Endodermal cell (in vitro differentiated cells): ENCODE measurements at regions not wholly inside any gene's neighbourhood (a gene's known extent, or its start where the extent isn't known, plus 50 kb on each side); places are given as distances from the start of the nearest gene placed in this dataset.

Experiments
- DNase-seq: peaks from one replicate; pipeline ENCODE4 v3.0.0-alpha.2; 2017
- H3K27ac ChIP-seq: 2 replicates; pipeline ENCODE4 v1.5.1; 2013; ENCODE audit warnings: mild to moderate bottlenecking, low read depth, low read length, moderate library complexity
- H3K27me3 ChIP-seq: 2 replicates; pipeline ENCODE4 v1.6.1; 2013; ENCODE audit warnings: mild to moderate bottlenecking, low read length, moderate library complexity; ENCODE audit not compliant: insufficient read depth, control insufficient read depth, poor library complexity, severe bottlenecking
- H3K36me3 ChIP-seq: 2 replicates; pipeline ENCODE4 v1.7.0; 2013; ENCODE audit warnings: mild to moderate bottlenecking, low read length, moderate library complexity; ENCODE audit not compliant: control insufficient read depth, insufficient read depth
- H3K4me1 ChIP-seq: one replicate; pipeline ENCODE4 v1.7.0; 2013; ENCODE audit warnings: low read length; ENCODE audit not compliant: control insufficient read depth, insufficient read depth
- H3K4me3 ChIP-seq: 2 replicates; pipeline ENCODE4 v1.5.1; 2013; ENCODE audit warnings: mild to moderate bottlenecking, low read length, moderate library complexity
- H3K9ac ChIP-seq: 2 replicates; pipeline ENCODE4 v1.6.1; 2013; ENCODE audit warnings: mild to moderate bottlenecking, low read length, moderate library complexity; ENCODE audit not compliant: poor library complexity, severe bottlenecking; ENCODE audit errors: extremely low read depth
- H3K9me3 ChIP-seq: 2 replicates; pipeline ENCODE4 v1.6.1; 2013; ENCODE audit warnings: mild to moderate bottlenecking, low read length, moderate library complexity; ENCODE audit not compliant: control insufficient read depth
- H3K27ac Mint-ChIP-seq: 2 replicates; pipeline ENCODE4 v1.8.0; 2020; ENCODE audit warnings: mixed read lengths
- H3K27me3 Mint-ChIP-seq: 2 replicates; pipeline ENCODE4 v1.8.0; 2021; ENCODE audit warnings: mild to moderate bottlenecking, mixed read lengths; ENCODE audit not compliant: insufficient read depth
- H3K36me3 Mint-ChIP-seq: 2 replicates; pipeline ENCODE4 v1.8.0; 2020; ENCODE audit warnings: low read depth, mixed read lengths
- H3K4me1 Mint-ChIP-seq: 2 replicates; pipeline ENCODE4 v1.8.0; 2020; ENCODE audit warnings: mixed read lengths
- H3K4me3 Mint-ChIP-seq: 2 replicates; pipeline ENCODE4 v1.8.0; 2020; ENCODE audit warnings: mild to moderate bottlenecking, moderate library complexity, mixed read lengths
- H3K9me3 Mint-ChIP-seq: 2 replicates; pipeline ENCODE4 v1.8.0; 2020; ENCODE audit warnings: mild to moderate bottlenecking, mixed read lengths
- WGBS, 2 experiments: methylation state at CpG; one replicate each; pipeline versions ENCODE4 v1.1.5 to v1.1.7; 2013; ENCODE audit warnings: missing lambda C conversion rate in 2 of 2, mixed read lengths in 1 of 2; ENCODE audit not compliant: insufficient coverage in 1 of 2, insufficient read length in 1 of 2; 5-methylcytosine and 5-hydroxymethylcytosine counted together
- TF ChIP-seq, protein P1 (sequence below): fragments of 200-600 bp; sonication (generic); conservative IDR thresholded peaks from 2 replicates; pipeline ENCODE4 v1.5.0; 2021; ENCODE audit warnings: antibody characterized with exemption, mild to moderate bottlenecking

DNA sequence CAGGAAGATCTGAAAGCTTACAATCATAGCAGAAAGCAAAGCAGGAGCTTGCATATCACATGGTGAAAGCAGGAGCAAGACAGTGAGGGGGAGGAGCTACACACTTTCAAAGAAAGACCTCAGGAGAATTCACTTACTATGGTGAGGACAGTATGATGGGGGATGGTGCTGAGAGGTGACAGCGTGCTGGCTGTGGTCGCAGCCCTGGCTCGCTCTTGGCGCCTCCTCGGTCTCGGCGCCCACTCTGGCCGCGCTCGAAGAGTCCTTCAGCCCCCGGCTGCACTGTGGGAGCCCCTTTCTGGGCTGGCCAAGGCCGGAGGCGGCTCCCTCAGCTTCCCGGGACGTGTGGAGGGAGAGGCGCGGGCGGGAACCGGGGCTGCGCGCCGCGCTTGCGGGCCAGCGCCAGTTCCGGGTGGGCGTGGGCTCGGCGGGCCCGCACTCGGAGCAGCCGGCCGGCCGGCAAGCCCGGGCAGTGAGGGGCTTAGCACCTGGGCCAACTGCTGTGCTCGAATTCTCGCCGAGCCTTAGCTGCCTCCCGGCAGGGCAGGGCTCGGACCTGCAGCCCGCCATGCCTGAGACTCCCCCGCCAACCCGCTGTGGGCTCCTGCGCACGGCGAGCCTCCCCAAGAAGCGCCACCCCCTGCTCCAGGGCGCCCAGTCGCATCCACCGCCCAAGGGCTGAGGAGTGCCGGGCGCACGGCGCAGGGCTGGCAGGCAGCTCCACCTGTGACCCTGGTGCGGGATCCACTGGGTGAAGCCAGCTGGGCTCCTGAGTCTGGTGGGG lies 131.9 kb upstream of the SPATS2L start:
- Mint-ChIP-seq H3K4me1 (no peaks in the 10 kb centered on the region), H3K4me3 (no peak overlapping the region), H3K9me3 (peaks cover 13% of the 10 kb centered on the region), H3K27me3 (no peaks in the 10 kb centered on the region), H3K27ac (no peak overlapping the region), H3K36me3 (no peaks in the 10 kb centered on the region)
- H3K36me3 ChIP-seq: no peaks in the 10 kb centered on the region
- WGBS, 2 experiments: 97 to 98% methylated on average over 13 to 55 of the region's 55 CpGs
- H3K27ac ChIP-seq: no peak overlapping the region
- peaks cover 9% of the 10 kb centered on the region for H3K9me3 ChIP-seq
- no peak overlapping the region for H3K4me3 ChIP-seq
- no peak for DNase-seq
- H3K9ac ChIP-seq: no peak overlapping the region
- TF ChIP-seq, protein P1, sequence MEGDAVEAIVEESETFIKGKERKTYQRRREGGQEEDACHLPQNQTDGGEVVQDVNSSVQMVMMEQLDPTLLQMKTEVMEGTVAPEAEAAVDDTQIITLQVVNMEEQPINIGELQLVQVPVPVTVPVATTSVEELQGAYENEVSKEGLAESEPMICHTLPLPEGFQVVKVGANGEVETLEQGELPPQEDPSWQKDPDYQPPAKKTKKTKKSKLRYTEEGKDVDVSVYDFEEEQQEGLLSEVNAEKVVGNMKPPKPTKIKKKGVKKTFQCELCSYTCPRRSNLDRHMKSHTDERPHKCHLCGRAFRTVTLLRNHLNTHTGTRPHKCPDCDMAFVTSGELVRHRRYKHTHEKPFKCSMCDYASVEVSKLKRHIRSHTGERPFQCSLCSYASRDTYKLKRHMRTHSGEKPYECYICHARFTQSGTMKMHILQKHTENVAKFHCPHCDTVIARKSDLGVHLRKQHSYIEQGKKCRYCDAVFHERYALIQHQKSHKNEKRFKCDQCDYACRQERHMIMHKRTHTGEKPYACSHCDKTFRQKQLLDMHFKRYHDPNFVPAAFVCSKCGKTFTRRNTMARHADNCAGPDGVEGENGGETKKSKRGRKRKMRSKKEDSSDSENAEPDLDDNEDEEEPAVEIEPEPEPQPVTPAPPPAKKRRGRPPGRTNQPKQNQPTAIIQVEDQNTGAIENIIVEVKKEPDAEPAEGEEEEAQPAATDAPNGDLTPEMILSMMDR: no peak
- H3K4me1 ChIP-seq: no peaks in the 10 kb centered on the region
- H3K27me3 ChIP-seq: no peaks in the 10 kb centered on the region

DNA sequence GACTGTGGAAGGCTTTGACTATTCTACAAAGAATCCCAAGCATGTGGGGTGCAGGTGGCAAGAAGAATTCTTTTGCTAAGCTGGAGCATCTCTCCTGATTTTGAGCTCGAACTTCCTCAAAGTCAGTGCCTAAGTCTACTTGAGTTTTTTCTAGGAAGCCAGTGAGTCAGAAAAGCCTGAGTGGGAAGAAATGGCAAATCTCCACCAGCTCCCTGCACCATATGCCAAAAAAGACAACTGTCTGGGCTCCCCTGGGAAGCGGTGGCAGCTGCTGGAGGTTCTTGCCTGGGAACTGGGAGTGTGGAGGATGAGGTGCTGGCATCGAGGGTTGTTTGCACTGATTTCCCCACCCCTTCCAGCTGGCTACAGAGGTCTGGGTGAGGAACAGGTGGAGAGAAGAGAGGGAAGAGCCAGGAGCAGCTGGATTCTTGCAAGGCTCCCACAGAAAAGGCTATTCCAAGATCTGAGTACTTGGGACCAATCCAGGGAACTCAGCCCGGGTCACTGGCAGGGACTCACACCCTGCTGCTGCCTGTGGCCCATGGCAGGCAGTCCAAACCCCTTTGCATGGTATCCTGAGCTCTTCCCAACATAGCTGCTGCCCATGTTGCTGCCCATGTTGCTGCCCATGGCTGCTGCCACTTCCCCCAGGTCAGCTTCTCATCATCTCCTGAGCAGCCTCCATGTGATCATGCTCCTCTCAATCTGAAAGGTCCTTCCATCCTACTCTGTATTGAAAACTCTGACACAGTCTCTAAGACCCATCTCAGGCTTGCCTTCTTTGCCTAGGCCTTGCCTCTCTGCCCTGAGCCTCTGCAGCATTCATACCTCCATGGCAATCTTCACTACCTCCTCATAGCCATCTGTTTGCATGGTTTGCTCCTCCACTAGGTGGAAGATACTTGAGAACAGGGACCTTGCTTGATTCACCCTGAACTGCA lies 128.3 kb upstream of the SPATS2L start:
- Histone ChIP-seq H3K9me3 (peaks cover 4% of the 10 kb centered on the region), H3K4me3 (no peak overlapping the region), H3K4me1 (no peaks in the 10 kb centered on the region), H3K27me3 (no peaks in the 10 kb centered on the region), H3K27ac (no peak overlapping the region), H3K36me3 (no peaks in the 10 kb centered on the region), H3K9ac (no peak overlapping the region)
- WGBS, 2 experiments: 87 to 92% methylated on average over 3 to 4 of the region's 4 CpGs
- no peaks in the 10 kb centered on the region for H3K36me3 Mint-ChIP-seq
- H3K4me1 Mint-ChIP-seq: no peaks in the 10 kb centered on the region
- H3K9me3 Mint-ChIP-seq: peaks cover 13% of the 10 kb centered on the region
- no peak for DNase-seq
- no peak overlapping the region for H3K4me3 Mint-ChIP-seq
- TF ChIP-seq, protein P1: no peak
- no peak overlapping the region for H3K27ac Mint-ChIP-seq
- H3K27me3 Mint-ChIP-seq: peaks cover 2% of the 10 kb centered on the region

DNA sequence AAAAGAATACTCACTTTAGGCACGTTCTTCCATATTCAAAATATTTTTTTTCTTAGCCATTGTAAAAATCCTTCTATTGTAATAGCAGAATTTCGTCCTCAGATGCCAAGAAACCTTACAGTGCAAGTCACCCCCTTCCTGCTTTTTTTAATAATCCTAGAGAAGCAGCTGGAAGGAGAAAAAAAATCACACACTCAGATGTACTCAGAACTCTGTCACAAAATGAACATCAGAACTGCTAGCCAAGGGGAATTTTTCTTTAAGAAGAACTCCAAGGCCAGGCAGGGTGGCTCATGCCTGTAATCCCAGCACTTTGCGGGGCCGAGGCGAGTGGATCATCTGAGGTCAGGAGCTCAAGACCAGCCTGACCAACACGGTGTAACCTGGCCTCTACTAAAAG lies 127.3 kb upstream of the SPATS2L start:
- Mint-ChIP-seq H3K27me3 (peaks cover 2% of the 10 kb centered on the region), H3K36me3 (no peaks in the 10 kb centered on the region), H3K4me1 (no peaks in the 10 kb centered on the region), H3K4me3 (no peak overlapping the region), H3K27ac (no peak overlapping the region), H3K9me3 (peaks cover 11% of the 10 kb centered on the region)
- WGBS, 2 experiments: 90 to 94% methylated on average over 3 to 5 of the region's 6 CpGs
- TF ChIP-seq, protein P1: no peak
- H3K27ac ChIP-seq: no peak overlapping the region
- no peak for DNase-seq
- no peaks in the 10 kb centered on the region for H3K36me3 ChIP-seq
- H3K4me3 ChIP-seq: no peak overlapping the region
- no peaks in the 10 kb centered on the region for H3K27me3 ChIP-seq
- no peak overlapping the region for H3K9ac ChIP-seq
- no peaks in the 10 kb centered on the region for H3K9me3 ChIP-seq
- no peaks in the 10 kb centered on the region for H3K4me1 ChIP-seq
